Keratinocyte (primary cell): ENCODE measurements at regions not wholly inside any gene's neighbourhood (a gene's known extent, or its start where the extent isn't known, plus 50 kb on each side); places are given as distances from the start of the nearest gene placed in this dataset.

Experiments used
- EZH2 ChIP-seq: IDR thresholded peaks from one replicate; pipeline ENCODE4 v1.6.1; 2012; ENCODE audit warnings: inconsistent platforms, mild to moderate bottlenecking, low read length, moderate library complexity
- TF ChIP-seq, protein P1 (sequence below), 3 experiments: IDR thresholded peaks in 1 of 3; conservative IDR thresholded peaks in 1 of 3; optimal IDR thresholded peaks in 1 of 3; 2 replicates in 2 of 3; 3 replicates in 1 of 3; pipeline versions ENCODE3 to v1.5.1; 2011; ENCODE audit warnings: low read length in 3 of 3, mild to moderate bottlenecking in 3 of 3, moderate library complexity in 2 of 3, control low read depth in 1 of 3, inconsistent platforms in 1 of 3; ENCODE audit not compliant: insufficient read depth in 2 of 3; ENCODE audit errors: extremely low read depth in 1 of 3

DNA sequence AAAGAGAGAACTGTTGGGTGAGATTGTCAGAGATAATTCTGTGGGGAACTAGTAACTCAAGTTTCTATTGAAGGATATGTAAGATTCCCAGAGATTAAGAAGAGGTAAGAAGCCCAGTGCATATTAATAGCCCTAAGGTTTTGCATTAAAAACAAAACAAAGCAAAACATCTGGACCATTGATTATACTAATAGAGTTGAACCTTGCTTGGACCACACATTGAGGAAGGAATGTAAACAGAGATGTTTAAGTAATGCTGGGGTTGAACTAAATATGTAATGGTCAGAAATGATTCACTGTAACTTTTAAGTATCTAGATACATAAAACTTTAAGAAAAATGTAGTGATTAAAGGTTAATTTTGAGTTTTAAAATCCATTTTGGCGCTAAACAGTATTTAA is 1770.0 kb downstream of the PCDH9 start:
- TF ChIP-seq, protein P1, sequence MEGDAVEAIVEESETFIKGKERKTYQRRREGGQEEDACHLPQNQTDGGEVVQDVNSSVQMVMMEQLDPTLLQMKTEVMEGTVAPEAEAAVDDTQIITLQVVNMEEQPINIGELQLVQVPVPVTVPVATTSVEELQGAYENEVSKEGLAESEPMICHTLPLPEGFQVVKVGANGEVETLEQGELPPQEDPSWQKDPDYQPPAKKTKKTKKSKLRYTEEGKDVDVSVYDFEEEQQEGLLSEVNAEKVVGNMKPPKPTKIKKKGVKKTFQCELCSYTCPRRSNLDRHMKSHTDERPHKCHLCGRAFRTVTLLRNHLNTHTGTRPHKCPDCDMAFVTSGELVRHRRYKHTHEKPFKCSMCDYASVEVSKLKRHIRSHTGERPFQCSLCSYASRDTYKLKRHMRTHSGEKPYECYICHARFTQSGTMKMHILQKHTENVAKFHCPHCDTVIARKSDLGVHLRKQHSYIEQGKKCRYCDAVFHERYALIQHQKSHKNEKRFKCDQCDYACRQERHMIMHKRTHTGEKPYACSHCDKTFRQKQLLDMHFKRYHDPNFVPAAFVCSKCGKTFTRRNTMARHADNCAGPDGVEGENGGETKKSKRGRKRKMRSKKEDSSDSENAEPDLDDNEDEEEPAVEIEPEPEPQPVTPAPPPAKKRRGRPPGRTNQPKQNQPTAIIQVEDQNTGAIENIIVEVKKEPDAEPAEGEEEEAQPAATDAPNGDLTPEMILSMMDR (optimal IDR thresholded peaks at IDR 0.05 in 1 of 3, IDR thresholded peaks at IDR 0.05 in 1 of 3, conservative IDR thresholded peaks at IDR 0.05 in 1 of 3; ENCODE audit: extremely low read depth in 1 of 3, insufficient read depth in 2 of 3, low read length in 3 of 3): no peak
- no peak for TF ChIP-seq EZH2
